ENCODE measurements at regions not wholly inside any gene's neighbourhood (a gene's known extent, or its start where the extent isn't known, plus 50 kb on each side); places are given as distances from the start of the nearest gene placed in this dataset.
"Not testable (repeated sequence)": the region's sequence is repeated elsewhere in the genome, so short reads cannot be mapped to it uniquely, and the experiment has no call there.

DNA sequence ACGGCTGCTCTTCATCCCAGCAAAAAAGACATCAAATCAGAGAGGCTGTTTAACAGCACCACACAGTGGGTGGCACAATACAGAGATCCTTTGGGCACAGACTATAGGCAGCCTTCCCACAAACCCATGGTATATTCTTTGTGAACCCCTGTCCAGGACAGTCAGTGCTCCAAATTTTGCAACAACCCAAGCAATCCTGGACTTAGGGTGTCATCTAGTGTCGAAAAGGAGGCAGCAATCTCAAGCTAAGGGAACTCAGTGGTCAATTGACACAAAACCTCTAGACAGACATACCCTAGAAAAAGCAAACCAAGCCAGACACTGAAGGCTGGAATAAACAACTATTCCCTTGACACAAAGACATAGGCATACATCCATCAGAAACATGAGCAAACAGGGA is 137.4 kb downstream of the BMP15 start:
- intact Hi-C loops (cut with DNase I): no loop called here
- Histone ChIP-seq H3K9me3 (no peaks in the 10 kb centered on the region), H3K27ac (no peak overlapping the region), H3K36me3 (no peaks in the 10 kb centered on the region), H3K4me3 (no peak overlapping the region), H3K4me1 (no peaks in the 10 kb centered on the region), H3K27me3 (peaks cover 0 to 30% (median 0%) of the 10 kb centered on the region in 9 donors)
- no peak for TF ChIP-seq POLR2A (IDR thresholded peaks at IDR 0.05)
- TF ChIP-seq, protein P1, sequence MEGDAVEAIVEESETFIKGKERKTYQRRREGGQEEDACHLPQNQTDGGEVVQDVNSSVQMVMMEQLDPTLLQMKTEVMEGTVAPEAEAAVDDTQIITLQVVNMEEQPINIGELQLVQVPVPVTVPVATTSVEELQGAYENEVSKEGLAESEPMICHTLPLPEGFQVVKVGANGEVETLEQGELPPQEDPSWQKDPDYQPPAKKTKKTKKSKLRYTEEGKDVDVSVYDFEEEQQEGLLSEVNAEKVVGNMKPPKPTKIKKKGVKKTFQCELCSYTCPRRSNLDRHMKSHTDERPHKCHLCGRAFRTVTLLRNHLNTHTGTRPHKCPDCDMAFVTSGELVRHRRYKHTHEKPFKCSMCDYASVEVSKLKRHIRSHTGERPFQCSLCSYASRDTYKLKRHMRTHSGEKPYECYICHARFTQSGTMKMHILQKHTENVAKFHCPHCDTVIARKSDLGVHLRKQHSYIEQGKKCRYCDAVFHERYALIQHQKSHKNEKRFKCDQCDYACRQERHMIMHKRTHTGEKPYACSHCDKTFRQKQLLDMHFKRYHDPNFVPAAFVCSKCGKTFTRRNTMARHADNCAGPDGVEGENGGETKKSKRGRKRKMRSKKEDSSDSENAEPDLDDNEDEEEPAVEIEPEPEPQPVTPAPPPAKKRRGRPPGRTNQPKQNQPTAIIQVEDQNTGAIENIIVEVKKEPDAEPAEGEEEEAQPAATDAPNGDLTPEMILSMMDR (IDR thresholded peaks at IDR 0.05): no peak
- WGBS, 4 donors: 42 to 55% (median 48%) methylated on average over 2 of the region's 2 CpGs
- ATAC-seq: no peak
- DNase-seq: no peak

DNA sequence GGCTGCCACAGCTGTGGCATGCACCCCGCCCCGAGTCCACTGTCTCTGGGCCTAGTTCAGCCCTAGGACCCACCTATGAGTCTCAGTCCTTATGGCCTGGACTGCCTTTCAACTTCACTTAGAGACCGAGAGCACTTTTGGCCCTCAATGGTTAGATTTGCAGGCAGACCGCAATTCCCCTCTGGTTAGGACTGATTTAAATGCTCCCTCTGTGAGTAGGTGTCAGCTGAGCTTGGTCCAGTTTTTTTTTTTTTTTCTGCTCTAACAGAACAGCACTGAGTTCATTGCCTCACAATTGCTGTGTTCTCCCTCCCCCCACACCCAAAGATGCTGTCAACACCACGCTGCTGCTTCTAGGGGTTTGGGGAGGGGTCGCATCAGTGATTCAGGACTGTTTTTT is 143.2 kb downstream of the BMP15 start:
- 56 to 74% (median 71%) methylated on average over 6 of the region's 6 CpGs for WGBS, 4 donors
- no peaks in the 10 kb centered on the region for H3K36me3 ChIP-seq
- H3K9me3 ChIP-seq: no peaks in the 10 kb centered on the region
- no peak for DNase-seq
- TF ChIP-seq, protein P1 (IDR thresholded peaks at IDR 0.05): no peak
- no peak for TF ChIP-seq POLR2A (IDR thresholded peaks at IDR 0.05)
- no peaks in the 10 kb centered on the region for H3K4me1 ChIP-seq
- no peak for ATAC-seq
- H3K4me3 ChIP-seq: no peak overlapping the region
- peaks cover 0 to 6% (median 0%) of the 10 kb centered on the region in 9 donors for H3K27me3 ChIP-seq
- intact Hi-C loops (cut with DNase I): no loop called here
- H3K27ac ChIP-seq: no peak overlapping the region

- Histone ChIP-seq H3K4me3 (no peak overlapping the region), H3K27me3 (peaks cover 0 to 13% (median 0%) of the 10 kb centered on the region in 9 donors), H3K27ac (no peak overlapping the region), H3K36me3 (no peaks in the 10 kb centered on the region), H3K4me1 (no peaks in the 10 kb centered on the region), H3K9me3 (no peaks in the 10 kb centered on the region)
- intact Hi-C loops (cut with DNase I): no loop called here
- DNase-seq (no peak), ATAC-seq (no peak)
- no peak for TF ChIP-seq POLR2A (IDR thresholded peaks at IDR 0.05)
- TF ChIP-seq, protein P1 (IDR thresholded peaks at IDR 0.05): no peak
Measured at GRCh38 chrX:51098046-51098445, 187.5 kb downstream of the BMP15 start.

- H3K36me3 ChIP-seq; ATAC-seq; DNase-seq; H3K27me3 ChIP-seq; intact Hi-C loops (cut with DNase I); H3K9me3 ChIP-seq; H3K4me1 ChIP-seq; H3K27ac ChIP-seq; H3K4me3 ChIP-seq: not testable (repeated sequence)
- 90 to 95% (median 92%) methylated on average over 18 to 49 of the region's 52 CpGs for WGBS, 4 donors
Measured at GRCh38 chrX:51119058-51119926, 208.8 kb downstream of the BMP15 start.

DNA sequence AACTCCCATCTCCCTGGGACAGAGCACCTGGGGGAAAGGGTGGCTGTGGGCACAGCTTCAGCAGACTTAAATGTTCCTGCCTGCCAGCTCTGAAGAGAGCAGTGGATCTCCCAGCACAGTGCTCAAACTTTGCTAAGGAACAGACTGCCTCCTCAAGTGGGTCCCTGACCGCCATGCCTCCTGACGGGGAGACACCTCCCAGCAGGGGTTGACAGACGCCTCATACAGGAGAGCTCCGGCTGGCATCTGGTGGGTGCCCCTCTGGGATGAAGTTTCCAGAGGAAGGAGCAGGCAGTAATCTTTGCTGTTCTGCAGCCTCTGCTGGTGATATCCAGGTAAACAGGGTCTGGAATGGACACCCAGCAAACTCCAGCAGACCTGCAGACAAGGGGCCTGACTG is 206.9 kb upstream of the NUDT10 start:
- H3K36me3 ChIP-seq; H3K27me3 ChIP-seq; H3K27ac ChIP-seq; ATAC-seq; H3K9me3 ChIP-seq; H3K4me3 ChIP-seq; intact Hi-C loops (cut with DNase I); DNase-seq; H3K4me1 ChIP-seq: not testable (repeated sequence)
- 88 to 100% (median 97%) methylated on average over 1 to 4 of the region's 4 CpGs for WGBS, 4 donors

Data from heart left ventricle (tissue), 16 donors.